NCI-H2171 treated with DMSO at 0.1 percent for 48 hours (cell line): ENCODE measurements at regions not wholly inside any gene's neighbourhood (a gene's known extent, or its start where the extent isn't known, plus 50 kb on each side); places are given as distances from the start of the nearest gene placed in this dataset.
A peak's percentile ranks its signal among the peaks of the same experiment; 100 is the strongest.

Experiments used
- DNase-seq: peaks from one replicate; lab custom pipeline; 2025; lab: John Stamatoyannopoulos, UW

- DNase-seq = no peak
Measured at GRCh38 chr2:71839826-71840225, 307.8 kb downstream of the CYP26B1 start.

GRCh38 chr2:71834796-71835195, 312.9 kb downstream of the CYP26B1 start:
- no peak for DNase-seq

- DNase-seq = no peak
Measured at GRCh38 chr2:71833855-71834560, 313.7 kb downstream of the CYP26B1 start.

DNA sequence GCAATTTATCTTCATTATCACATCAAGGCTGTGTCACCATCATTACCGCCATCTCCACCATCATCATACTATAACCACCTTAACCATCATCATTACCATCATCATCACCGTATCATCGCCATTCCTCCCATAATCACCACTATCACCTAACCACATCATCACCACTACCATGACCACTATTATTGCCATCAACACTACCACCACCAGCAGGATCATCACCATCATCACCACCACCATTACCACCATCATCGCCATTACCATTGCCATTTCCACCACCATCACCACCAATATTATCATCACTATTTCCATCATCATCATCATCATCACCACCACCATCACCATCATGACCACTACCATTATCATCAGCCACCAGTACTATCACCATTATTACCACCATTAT, 314.4 kb downstream of the CYP26B1 start:
- DNase-seq = no peak

- no peak for DNase-seq
Measured at GRCh38 chr2:71832844-71833243, 314.8 kb downstream of the CYP26B1 start.

- DNase-seq = no peak
Measured at GRCh38 chr2:71832388-71832787, 315.3 kb downstream of the CYP26B1 start.

GRCh38 chr2:71831193-71831577, 316.5 kb downstream of the CYP26B1 start:
- DNase-seq = no peak

DNA sequence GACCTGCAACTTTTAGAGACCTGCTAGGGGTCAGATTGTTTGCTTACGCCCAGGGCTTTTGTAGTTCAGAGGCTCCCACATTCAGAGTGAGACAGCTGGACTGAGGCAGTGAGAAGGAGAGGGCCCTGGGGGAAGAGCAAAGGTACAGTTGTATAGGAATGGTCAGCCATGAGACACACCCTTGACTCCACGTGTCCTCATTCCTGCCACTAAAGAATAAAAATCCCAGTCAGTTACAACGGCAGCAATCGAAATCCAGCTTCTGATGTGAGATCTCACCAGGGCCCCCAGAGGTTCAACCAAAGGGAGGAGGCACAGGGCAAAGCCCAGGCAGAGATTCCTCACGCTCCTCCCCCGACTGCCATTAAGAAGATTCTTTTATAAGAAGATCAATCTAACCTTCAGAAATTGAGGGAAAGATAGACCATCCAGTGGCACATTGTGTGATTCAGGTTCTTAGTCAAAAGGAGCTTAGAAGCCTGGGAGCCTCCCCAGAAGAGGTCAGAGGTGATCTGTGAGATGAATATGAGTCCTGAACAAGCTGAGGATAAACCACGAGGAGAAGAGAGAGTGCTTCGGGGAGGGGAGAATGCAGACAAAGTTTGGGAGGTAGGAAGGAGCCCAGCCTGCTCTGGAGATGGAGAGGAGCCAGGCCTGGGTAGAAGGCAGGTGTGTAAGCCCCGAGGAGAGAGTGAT, 317.0 kb downstream of the CYP26B1 start:
- DNase-seq = no peak

- no peak for DNase-seq
Measured at GRCh38 chr2:71829008-71829407, 318.7 kb downstream of the CYP26B1 start.

- DNase-seq = no peak
Measured at GRCh38 chr2:71827973-71828372, 319.7 kb downstream of the CYP26B1 start.

- DNase-seq = no peak
Measured at GRCh38 chr2:71827524-71827901, 320.1 kb downstream of the CYP26B1 start.

DNA sequence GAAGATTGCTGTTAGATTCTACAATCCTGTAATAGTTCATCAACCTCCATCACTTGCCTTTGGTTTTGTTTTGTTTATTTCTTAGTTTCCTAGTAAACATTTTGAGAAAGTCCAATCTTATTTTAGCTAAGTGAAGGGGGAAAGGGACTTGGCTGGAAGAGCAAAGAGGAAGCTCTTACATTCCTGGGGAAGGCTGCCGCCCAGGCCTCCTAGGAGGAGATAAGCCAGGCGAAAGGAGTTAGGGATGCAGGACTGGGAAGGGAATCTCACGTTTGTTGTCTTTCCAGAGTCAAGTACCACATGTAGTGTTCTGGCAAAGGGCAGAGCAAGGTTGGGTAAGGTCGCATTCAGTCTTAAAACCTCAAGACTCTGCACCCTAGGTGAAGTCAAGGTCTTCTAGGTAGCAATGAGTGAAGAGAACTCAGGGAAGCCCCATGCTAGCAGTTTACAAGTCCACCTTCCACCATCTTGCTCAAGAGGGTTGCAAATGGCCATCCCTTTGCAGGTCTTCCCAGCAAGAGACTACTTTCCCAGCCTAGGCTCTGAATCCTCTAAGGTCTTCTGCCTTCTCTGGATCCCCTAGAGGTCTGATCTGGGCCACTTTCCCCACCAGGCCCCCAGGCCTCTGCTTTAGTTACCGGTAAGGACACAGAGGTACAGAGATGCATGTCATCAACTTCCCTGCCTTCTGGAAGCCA, 320.7 kb downstream of the CYP26B1 start:
- DNase-seq = no peak

- peak; percentile 11 for DNase-seq
Measured at GRCh38 chr2:71826299-71826698, 321.4 kb downstream of the CYP26B1 start.

DNA sequence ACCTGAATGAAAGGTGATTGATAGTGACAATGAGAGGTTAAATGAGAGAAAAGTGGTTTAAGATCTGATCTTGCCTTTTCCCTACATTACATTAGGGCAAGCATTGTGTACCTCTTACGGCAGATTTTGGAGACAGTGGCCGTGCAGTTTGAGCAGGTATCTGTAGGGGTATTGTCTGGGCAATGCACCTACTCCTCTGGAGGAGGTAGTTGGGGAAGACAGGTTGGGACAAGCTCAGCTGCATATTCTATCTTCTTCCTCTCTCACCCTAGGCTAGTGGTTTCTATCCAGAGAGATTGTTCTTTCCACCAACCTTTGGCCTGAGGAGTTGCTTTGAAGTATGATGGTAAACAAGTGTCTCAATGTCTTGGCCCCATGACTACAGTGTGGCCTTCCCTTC, 323.2 kb downstream of the CYP26B1 start:
- no peak for DNase-seq

DNA sequence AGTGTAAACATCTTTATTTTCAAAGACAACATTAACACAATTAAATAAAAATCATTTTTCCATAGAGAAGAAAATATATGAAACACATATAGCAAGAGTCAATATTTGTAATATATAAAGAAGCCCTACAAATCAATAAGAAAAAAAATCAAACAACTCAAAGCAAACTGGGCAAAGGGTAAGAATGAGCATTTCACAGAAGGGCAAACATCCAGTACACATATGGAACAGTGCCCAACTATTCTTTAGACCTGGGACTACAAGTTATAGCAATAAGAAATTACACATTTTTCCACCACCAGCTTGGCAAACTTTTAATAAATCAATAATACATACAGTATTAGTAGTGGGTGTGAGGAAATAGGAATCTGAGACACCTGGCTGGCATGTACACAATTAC, 324.1 kb downstream of the CYP26B1 start:
- no peak for DNase-seq

- no peak for DNase-seq
Measured at GRCh38 chr2:71822463-71822862, 325.2 kb downstream of the CYP26B1 start.

GRCh38 chr2:71821856-71822255, 325.8 kb downstream of the CYP26B1 start:
- DNase-seq = no peak

DNA sequence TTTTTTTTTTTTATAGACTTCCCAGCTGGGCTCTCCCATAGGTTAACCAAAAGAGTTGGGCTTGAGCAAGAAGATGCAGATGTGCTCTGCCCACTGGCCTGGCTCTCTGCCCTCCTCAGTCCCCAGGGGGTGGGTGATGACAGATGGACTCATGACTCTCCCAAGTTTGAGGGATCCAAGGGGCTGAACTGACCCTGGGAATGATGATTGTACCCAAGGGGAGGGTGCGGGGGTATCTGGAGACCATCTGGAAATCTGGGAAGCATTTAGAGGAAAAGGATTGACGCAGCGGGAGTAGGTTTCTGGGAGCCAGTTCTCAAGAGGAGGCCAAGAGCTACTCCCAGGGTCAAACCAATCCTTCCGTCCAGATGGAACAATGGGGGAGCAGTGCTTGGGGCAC, 330.8 kb downstream of the CYP26B1 start:
- DNase-seq = no peak

- no peak for DNase-seq
Measured at GRCh38 chr2:71815701-71816474, 331.8 kb downstream of the CYP26B1 start.

GRCh38 chr2:71814885-71815284, 332.8 kb downstream of the CYP26B1 start:
- DNase-seq = no peak

DNA sequence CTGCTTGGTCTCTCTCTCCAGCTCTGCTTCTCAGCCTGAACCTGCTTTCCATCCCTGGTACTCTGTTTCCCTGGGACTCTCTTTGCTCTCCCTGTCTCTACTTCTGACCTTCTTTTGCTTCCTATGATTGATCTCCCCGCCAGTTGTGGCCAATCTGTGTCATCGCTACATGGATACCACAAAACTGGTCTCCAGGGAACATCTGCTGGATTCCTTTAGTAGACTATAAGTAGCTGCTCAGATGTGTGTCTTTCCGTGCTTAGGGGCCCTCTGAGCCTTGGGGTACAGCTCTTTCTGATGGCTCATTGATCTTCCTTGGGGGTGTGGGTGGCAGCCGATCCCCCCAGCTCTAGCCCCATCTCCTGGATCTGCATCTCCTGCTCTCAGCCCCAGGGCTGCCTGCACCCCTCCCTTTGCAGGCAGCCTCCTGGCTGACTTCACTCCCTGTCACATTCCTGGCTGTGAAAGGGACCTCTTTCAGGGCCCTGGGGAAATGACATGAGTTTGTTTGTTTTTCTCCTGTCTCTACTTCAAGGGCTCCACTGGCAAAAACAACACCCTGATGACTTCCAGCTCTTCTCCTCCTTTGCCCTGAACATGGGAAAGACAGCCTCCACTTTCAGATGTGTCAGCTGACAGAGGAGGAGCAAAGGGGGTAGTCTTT, 333.7 kb downstream of the CYP26B1 start:
- no peak for DNase-seq

DNA sequence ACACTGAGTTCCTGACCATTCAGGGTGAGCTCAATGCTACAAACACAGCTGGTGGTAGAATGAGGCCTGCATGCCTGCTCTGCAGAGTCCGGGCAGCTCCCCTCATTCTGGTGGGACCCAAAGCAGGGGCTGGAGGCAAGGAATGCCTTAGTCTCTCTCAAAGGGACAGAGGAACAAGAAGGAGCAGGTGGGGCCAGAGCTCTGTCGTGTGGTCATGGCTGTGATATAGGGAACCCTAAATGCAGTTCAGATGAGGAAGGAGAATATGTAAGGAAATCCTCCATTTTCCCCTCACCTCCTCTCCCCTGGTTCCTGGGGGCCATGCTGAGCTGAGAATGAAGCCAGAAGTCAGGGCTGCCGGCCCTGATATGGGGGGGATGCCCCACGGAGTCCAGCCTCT, 334.3 kb downstream of the CYP26B1 start:
- DNase-seq = no peak
